IMR-90 (cell line): ENCODE measurements at regions not wholly inside any gene's neighbourhood (a gene's known extent, or its start where the extent isn't known, plus 50 kb on each side); places are given as distances from the start of the nearest gene placed in this dataset.

Experiments
- BHLHE40 ChIP-seq: fragments of 150-350 bp; IDR thresholded peaks from 2 replicates; pipeline ENCODE4 v1.6.1; 2016; ENCODE audit warnings: mild to moderate bottlenecking, low read depth, low read length
- FOS ChIP-seq: fragments of 150-350 bp; IDR thresholded peaks from 2 replicates; pipeline ENCODE4 v1.6.1; 2016; ENCODE audit warnings: low read depth, low read length
- MAFK ChIP-seq: IDR thresholded peaks from 2 replicates; pipeline ENCODE4 v1.6.1; 2012; ENCODE audit warnings: low read depth, low read length, improper control_type of control experiment
- MXI1 ChIP-seq: IDR thresholded peaks from 2 replicates; pipeline ENCODE4 v1.6.1; 2012; ENCODE audit warnings: low read depth, mild to moderate bottlenecking, low read length, moderate library complexity, borderline replicate concordance
- NFE2L2 ChIP-seq: fragments of 150-350 bp; IDR thresholded peaks from 2 replicates; pipeline ENCODE4 v1.6.1; 2016; ENCODE audit warnings: low read depth, mild to moderate bottlenecking, low read length
- POLR2A ChIP-seq: IDR thresholded peaks from 2 replicates; pipeline ENCODE4 v1.6.1; 2012; ENCODE audit warnings: mild to moderate bottlenecking, low read depth, low read length
- RFX5 ChIP-seq: IDR thresholded peaks from 2 replicates; pipeline ENCODE4 v1.8.0; 2012; ENCODE audit warnings: low read depth, mild to moderate bottlenecking, low read length, moderate library complexity
- SMC3 ChIP-seq: fragments of 150-350 bp; IDR thresholded peaks from 2 replicates; pipeline ENCODE4 v1.6.1; 2016; ENCODE audit warnings: low read depth, mild to moderate bottlenecking, antibody characterized with exemption, low read length, moderate library complexity
- TF ChIP-seq, protein P1 (sequence below): conservative IDR thresholded peaks from 2 replicates; pipeline ENCODE4 v1.5.1; 2012; ENCODE audit warnings: mild to moderate bottlenecking, low read depth, low read length, improper control_type of control experiment
- TF ChIP-seq, protein P2 (sequence below): fragments of 150-350 bp; IDR thresholded peaks from 2 replicates; pipeline ENCODE4 v1.6.1; 2016; ENCODE audit warnings: low read depth, mild to moderate bottlenecking, low read length, moderate library complexity, borderline replicate concordance

DNA sequence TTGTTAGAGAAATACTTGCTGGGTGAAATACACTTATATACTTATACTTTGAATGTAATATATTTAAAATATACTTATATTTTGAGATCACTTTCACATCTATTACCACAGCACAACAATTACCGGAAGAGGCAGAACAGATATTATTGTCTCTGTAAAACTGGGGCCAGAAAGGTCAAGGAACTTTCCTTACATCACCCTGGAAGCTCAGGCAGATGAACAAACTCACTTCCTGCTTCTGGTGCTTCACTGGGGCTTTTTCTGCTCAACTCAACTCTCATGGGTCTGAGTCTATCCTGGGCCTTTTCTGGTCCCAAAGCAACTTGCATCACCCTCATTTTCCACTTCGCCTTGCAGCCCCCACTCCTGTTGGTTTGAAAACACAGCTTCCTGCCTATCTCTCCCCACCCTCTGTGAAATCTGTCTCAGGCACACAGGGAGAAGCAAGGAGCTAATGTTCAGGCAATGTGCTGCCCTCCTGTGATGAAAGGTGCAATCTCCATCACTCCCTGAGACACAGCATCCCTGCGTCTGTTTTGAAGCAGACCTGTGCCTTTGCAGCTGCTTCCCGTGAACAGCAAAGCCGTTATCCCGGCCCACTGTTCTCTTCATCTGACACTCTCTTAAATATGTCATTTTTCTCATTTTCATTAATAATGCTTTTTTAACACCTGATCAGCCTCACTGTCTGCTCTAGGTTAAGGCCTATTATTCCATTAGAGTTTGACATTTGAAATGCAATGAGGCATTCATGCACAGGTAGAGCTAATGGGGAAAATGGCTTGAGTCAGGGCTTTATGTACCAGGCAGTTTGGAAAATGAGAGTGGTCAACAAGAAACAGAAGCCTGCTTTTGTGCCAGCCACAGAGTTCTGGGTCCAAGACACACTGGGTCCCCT, 251.9 kb upstream of the CHAC2 start:
- TF ChIP-seq, protein P1, sequence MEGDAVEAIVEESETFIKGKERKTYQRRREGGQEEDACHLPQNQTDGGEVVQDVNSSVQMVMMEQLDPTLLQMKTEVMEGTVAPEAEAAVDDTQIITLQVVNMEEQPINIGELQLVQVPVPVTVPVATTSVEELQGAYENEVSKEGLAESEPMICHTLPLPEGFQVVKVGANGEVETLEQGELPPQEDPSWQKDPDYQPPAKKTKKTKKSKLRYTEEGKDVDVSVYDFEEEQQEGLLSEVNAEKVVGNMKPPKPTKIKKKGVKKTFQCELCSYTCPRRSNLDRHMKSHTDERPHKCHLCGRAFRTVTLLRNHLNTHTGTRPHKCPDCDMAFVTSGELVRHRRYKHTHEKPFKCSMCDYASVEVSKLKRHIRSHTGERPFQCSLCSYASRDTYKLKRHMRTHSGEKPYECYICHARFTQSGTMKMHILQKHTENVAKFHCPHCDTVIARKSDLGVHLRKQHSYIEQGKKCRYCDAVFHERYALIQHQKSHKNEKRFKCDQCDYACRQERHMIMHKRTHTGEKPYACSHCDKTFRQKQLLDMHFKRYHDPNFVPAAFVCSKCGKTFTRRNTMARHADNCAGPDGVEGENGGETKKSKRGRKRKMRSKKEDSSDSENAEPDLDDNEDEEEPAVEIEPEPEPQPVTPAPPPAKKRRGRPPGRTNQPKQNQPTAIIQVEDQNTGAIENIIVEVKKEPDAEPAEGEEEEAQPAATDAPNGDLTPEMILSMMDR = no peak; the same call in 1 of the 2 replicates
- no peak for TF ChIP-seq MAFK
- TF ChIP-seq RFX5 = no peak
- TF ChIP-seq POLR2A = no peak
- no peak for TF ChIP-seq BHLHE40
- no peak for TF ChIP-seq SMC3
- TF ChIP-seq, protein P2, sequence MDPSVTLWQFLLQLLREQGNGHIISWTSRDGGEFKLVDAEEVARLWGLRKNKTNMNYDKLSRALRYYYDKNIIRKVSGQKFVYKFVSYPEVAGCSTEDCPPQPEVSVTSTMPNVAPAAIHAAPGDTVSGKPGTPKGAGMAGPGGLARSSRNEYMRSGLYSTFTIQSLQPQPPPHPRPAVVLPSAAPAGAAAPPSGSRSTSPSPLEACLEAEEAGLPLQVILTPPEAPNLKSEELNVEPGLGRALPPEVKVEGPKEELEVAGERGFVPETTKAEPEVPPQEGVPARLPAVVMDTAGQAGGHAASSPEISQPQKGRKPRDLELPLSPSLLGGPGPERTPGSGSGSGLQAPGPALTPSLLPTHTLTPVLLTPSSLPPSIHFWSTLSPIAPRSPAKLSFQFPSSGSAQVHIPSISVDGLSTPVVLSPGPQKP = no peak
- no peak for TF ChIP-seq NFE2L2
- no peak for TF ChIP-seq FOS
- no peak for TF ChIP-seq MXI1
